Hematopoietic multipotent progenitor cell treated with erythropoietin and hydrocortisone succinate and interleukin-3 and kit ligand, for 17 days (in vitro differentiated cells): ENCODE measurements at regions not wholly inside any gene's neighbourhood (a gene's known extent, or its start where the extent isn't known, plus 50 kb on each side); places are given as distances from the start of the nearest gene placed in this dataset.
"Not testable (repeated sequence)": the region's sequence is repeated elsewhere in the genome, so short reads cannot be mapped to it uniquely, and the experiment has no call there.

Experiments used
- DNase-seq: peaks from one replicate; pipeline ENCODE4 v3.0.0-alpha.2; 2015; ENCODE audit warnings: low spot score

DNA sequence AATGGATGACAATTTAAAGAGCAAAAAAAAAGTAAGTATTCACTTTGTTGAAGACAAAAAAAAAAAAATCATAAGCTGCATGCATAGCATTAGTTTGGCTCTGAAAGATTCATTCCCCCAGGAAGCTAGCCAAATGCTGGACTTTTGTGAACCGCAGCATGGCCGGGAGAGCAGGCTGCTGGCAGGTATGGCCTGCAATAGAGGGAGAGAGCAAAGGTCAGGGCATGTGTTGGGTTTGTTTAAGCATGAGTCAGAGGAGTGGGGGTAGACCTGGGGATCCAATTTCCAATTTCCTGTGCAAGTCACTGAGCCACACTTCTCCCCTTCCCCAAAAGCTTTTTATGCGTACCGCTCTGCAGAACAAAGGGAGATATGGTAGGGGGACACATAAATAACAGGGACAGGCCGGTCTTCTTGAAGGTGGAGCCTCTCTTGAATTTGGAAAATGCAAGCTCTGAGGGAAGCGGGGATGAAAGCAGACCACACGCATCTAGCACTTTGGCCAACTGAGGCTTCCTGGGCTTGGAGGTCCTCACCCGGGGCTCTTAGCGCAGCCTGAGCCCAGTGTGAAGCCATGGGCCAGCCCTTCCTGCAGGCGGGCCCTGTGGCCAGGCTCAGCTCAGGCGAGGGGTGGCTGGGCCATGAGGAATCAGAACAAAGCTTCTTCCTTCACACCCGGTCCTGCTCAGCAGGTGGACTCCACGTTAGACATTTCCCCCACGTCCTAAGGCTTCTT is 171.1 kb downstream of the TOMM20 start:
- no peak for DNase-seq

DNA sequence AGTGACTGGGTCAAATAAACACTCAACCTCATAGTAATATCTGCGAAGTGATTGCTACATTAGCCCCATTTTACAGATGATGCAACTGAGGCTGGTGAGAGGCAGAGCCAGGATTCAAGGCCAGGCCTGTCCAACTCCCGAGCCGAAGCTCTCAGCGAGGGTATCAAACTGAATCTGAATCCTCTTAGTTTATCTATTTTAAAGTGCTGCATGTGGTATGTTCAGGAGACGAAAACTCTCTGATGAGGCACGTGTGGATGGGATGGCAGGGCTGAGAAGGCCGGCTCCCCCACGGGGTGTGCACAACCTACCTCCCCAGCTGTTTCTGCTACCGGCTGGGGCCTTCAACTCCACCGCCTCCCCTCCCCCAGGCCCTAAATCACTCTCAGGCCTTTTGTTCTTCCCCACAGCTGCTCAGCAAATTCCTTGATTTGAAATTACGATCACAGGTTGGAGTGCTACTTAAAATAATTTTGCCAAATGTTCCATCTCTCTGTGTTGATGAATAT is 171.8 kb downstream of the TOMM20 start:
- no peak for DNase-seq

DNA sequence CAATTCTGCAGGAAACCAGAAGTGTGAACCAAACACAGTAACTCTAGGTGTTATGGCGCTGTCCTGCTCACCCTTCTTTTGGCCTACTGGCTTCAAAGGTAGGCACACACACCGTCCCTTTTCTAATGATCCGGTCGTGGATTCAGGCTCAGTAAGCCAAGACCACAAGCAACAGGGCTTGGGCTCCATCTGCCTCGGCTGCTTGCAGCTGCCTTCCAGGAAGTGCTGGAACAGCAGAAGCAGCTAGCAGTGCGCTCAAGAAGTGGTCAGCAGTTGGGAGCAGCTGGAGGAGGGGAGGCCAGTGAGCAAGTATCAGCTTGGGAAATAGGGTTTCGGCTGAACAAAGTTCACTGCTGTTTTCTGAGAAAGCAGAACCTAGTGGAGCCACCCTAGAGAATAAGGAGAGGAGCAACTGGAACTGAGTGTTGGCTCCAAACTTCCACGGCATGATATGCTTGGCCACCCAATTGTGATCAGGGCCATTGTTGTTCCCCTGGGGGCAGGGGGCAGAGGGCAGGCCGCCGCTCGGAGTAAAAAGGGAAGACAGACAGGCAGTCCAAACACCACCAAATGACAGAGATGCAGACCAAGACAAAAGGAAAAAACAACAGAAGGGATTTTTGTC is 173.4 kb downstream of the TOMM20 start:
- DNase-seq = no peak

DNA sequence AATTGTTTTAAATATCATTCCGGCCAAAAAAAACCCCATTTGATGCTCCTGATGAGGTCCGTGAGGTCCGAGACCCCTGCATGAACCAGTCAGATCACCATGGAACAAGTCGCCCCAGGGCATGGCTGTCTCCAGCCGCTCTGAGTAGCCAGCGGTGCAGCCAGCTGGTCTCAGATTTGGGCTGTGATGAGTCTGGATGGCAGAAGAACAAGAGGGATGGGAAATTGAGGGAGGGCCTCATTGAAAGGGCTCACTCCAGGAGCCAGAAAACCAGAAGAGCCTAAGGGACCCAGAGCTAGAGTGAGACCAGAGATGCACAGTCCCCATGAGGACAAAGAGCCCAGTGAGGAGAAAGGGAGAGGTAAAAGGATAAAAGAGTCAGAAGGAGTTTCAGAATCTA is 174.0 kb downstream of the TOMM20 start:
- no peak for DNase-seq

DNA sequence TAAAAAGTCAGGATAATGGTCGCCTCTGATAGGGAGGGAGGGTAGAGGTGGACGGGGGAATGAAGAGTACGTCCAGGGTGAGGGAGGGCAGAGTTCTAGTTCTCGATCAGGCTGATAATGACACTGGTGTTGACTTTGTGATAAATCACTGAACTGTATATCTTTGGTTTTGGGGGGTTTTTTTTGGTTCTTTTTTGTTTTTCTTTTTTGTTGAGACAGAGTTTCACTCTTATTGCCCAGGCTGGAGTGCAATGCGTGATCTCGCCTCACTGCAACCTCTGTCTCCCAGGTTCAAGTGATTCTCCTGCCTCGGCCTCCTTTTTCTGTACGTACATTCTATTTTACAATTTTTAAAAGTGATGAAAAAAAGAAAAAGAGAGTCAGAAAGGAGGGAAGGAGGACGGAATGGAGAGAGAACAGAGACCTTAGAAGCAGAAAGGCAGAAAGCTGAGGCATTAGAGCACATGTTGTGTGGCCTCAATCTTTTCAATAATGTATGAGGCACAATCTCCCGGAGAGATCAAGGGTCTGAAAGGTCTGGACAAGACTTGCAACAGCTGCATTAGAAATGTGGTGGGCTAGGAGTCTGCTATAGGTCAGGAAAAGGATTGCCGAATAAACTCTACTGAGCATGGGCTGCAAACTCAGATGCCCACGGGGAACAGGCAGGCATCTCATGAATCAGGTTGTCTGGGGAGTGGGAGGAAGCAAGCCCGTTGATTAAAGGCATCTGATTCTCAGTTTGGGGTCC is 174.8 kb downstream of the TOMM20 start:
- no peak for DNase-seq

DNA sequence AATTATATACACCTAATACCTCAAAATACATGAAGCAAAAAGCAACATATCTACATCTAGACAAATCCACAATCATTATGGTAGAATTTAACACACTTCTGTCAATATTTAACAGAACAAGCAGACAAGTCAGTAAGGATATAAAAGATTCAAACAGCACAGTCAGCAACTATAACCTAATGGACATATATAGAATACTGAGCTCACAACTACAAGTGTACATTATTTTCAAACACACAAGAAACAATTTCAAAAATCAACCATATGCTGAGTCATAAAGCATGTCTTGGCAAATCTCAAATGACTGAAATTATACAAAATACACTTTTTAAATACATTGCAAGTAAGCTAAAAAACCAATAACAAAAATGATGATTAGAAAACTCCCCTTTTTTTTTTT is 178.0 kb downstream of the TOMM20 start:
- DNase-seq = no peak

DNA sequence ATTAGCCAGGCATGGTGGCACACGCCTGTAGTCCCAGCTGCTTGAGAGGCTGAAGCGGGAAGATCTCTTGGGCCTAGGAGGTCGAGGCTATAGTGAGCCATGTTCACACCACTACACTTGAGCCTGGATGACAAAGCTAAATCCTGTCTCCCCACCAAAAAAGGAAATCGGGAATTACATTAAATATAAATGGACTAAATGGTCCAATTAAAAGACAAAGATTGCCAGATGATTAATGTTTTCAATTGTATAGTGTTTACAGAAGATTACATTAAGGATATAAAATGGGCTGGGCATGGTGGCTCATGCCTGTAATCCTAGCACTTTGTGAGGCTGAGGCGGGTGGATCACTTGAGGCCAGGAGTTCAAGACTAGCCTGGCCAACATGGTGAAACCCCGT is 179.1 kb downstream of the TOMM20 start:
- not testable (repeated sequence) for DNase-seq

DNA sequence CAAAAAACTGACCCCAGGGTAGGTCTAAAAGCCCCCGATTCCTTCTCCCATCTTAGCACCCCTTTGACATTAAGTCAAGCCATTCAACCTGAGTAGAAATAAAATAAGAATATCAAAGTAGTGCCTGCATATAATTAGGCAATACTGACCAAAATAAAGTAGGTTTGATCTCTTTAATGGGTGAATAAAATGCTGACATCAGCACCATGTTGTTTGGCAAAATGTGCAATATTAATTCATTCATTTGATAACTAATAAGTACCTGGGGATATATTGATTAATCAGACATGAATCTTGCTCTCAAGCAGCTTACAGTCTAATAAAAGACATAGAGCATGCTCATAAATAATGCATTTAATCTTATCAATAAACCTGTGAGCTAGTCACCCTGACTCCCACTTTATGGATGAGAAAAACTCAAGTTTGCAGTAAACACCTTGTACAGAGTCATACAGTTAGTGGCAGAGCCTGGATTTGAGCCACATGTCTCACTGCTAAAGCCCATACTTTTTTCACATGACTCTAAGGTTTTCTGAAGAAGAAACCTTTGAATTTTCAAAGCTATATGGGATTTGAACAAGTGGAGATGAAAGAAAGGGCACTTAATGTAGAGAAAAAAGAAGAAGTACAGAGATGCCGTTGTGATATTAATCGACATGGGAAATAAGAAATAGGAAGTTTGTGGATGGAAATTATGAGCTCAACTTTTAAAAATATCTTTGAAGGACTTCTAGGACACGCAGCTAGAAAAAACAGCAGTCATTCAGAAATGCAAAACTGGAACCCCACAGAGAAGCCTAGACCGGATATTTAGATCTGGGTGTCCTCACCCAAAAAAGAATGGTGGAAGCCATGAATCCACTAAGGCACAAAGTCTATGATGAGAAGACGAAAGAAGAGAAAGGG is 183.9 kb downstream of the TOMM20 start:
- no peak for DNase-seq

DNA sequence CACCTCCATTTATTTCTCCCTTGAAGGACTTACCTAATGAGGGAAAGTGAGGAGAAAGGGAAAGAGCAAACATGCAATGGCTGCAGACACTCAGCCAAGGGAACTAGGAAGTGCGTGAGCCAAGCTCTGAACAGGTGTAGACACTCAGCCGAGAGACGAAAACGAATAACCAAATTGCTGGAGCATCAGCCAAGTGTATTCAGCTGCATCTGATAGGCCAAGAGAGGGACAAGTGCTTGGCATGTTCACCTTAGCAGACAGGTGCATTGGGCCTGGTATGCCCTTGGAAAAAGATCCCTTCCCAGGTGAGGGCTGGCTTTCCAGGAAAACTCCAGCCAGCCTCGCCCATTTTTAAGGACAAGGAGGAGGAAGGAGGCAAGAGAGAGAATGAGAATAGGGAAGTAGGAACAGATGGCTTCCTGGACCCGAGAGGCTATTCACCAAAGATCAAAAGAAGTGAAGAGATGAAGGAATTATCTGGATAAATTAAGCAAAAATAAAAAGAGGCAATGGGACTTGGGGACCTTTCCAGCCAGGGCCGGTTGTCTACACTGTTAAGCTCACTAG is 184.7 kb downstream of the TOMM20 start:
- DNase-seq = no peak

DNA sequence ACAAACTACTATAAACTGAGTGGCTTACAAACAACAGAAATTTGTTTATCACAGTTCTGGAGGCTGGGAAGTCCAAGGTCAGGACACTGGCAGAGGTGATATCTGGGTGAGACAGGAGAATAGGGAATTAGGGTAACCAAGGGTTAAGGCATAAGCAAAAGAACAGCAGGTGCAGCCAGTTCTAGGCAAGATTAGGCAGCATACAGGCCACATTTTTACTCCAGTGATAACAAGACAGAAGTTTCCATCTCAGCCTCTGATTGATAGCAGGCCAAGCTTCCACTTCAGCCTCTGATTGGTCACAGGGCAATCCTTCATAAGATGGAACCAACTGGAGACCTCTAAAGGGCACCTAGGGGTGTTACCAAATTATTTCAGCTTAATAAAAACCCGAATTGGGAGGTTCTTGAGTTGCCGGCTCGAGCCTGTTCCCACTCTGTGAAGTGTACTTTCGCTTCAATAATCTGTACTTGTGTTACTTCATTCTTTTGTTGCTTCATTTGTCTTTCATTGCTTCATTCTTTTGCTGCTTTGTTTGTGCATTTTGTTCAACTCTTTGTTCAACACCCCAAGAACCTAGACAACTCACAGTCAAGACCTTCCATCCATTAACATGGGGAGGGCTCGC is 185.6 kb downstream of the TOMM20 start:
- no peak for DNase-seq

DNA sequence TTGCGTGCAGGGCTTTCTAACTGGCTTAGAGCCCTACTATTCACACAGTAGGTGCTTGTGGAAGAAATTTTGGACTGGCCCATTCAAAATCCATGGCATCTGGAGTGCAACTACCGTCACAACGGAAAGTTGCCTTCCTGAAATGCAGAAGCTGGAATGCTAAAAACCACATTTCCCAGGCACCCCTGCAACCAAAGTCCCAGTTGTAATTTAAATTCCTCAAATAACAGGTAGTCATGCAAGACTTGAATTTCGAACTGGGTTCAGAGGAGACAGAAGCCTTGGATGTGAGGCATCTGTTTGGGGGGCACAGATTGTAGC is 186.7 kb downstream of the TOMM20 start:
- no peak for DNase-seq

DNA sequence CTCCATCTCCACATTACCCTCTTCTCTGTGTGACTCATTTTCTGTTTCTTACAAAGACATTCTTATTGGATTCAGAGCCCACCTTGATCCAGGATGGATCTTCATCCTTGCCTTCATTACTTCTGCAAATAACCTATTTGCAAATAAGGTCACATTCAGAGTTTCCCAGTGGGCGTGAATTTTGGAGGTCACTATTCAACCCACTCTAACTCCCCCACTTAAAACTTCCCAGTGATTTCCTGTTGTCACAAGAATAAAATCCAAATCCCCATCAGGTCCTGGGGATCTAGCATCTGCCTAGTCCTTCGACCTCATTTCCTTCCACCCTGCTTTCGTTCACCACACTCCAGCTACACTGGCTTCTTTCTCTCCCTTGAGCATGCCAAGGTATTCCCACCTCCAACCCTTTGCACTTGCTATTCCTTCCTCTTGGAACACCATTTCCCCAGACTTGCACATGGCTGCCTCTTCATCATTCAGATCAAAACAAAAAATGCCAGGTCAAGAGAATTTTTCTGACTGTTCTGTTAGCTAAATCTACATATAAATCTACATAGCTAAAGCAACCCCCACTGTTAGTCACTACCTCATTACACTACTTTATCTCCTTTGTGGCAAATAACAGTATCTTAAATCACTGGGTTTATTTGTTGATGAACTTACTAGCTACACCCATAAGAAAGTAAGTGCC is 187.2 kb downstream of the TOMM20 start:
- no peak for DNase-seq

DNA sequence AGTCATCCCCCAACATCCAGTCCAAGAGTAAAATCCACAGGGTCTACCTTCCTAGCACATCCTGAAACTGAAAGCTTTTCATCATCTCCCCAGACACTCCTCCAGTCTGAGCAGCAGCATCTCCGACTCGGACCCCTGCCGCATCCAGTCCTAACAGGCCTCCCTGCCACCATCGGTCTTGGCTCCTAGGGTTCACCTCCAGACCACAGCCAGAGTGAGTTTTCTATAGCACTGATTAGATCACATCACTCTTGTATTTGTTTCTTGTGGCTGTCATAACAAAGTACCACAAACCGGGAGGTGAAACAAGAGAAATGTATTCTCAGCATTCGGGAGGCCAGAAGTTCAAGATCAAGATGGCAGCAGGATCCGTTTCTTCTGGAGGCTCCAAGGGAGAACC is 187.8 kb downstream of the TOMM20 start:
- DNase-seq = no peak

DNA sequence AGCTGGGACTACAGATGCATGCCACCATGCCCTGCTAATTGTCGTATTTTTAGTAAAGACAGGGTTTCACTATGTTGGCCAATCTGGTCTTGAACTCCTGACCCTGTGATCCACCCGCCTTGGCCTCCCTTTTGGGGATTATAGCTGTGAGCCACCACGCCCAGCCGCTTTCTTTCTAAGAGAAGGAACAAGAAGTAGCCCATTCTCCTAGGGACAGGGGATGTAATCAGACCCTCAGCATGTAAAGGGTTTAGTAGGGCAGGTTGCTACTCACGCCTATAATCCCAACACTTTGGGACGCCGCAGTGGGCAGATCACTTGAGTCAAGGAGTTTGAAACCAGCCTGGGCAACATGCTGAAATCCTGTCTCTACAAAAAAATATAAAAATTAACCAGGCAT is 189.7 kb downstream of the TOMM20 start:
- DNase-seq = no peak

DNA sequence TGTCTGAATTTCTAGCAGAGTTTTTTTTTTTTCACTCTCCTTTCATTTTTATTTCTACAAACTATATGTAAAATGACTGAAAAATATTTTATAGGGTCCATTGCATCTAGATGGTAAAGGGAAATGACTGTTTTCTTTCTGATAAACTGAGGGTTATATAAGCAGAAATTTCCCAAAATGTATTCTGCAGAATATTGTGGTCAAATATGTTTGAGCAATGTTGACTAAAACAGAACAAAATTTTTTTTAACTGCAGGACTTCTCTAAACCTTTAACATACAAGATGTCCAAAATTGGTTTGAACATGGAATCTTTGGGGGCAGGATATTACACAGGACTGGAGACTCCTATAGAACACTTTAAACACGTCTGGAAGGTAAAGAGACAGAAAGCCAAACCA is 190.5 kb downstream of the TOMM20 start:
- DNase-seq = no peak

DNA sequence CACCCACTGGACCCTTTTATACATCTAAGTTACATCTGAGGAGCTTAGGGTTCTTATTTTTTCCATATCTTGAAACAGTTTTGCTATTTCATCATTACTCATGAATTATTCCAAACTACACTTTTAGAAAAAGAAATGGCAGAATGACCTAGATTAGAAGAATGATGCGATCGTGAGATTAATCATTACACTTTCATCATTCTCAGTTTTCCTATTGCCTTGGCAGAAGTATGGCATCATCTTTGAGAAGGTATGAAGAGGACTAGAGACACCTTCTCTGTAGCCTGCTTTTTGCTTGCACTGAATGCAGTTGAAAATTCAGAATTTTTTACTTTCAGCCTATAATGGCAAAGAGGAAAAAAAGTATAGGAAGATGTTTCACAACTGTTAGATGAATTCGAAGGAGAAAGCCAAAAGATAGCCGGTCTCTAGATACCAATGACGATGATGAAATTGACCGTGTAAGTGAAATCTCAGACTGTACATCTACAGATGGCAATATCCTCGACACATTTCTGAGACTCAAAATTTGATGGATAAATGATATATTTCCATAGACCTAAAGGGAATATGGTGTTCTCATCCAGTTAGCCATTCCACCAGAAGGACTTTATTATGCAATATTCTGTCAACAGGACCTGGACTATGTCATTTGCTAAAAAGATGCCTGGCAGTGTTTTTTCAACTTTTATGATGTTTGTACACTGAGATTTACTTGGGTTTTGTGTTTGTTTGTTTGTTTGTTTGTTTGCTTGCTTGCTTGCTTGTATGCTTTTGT is 191.8 kb downstream of the TOMM20 start:
- no peak for DNase-seq

DNA sequence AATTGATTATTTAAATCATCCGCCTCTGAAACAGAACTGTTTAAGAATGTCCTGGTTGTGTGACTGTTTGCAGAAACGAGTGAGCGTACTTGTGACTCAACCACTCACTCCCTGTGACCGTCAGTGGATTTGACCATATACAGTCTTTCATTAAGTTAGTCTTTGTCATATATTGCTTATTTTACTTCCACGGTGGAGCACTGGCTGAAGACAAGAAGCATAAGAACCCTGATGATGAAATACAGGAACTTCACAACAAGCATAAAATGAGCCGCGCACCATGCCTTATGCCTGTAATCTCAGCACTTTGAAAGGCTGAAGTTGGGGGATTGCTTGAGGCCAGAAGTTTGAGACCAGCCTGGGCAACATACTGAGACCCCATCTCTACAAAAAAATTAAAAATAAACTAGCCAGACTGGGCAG is 194.0 kb downstream of the TOMM20 start:
- DNase-seq = no peak

DNA sequence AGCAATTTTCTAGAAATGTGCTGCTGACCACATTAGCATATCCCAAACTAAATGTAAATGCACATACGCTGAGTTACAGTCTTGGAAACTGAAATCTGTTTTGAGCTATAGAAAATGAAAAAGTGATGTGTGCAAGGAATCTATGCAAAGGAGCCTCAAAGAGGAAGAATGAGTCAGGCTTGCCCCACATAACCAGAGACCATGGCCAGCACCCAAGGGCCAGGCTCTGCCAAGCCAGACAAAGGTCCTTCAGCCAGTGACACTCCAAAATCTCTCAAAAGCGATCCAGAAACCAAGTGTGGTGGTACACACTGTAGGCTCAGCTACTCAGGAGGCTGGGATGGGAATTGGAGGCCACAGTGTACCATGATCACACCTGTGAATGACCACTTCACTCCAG is 195.2 kb downstream of the TOMM20 start:
- DNase-seq = no peak

DNA sequence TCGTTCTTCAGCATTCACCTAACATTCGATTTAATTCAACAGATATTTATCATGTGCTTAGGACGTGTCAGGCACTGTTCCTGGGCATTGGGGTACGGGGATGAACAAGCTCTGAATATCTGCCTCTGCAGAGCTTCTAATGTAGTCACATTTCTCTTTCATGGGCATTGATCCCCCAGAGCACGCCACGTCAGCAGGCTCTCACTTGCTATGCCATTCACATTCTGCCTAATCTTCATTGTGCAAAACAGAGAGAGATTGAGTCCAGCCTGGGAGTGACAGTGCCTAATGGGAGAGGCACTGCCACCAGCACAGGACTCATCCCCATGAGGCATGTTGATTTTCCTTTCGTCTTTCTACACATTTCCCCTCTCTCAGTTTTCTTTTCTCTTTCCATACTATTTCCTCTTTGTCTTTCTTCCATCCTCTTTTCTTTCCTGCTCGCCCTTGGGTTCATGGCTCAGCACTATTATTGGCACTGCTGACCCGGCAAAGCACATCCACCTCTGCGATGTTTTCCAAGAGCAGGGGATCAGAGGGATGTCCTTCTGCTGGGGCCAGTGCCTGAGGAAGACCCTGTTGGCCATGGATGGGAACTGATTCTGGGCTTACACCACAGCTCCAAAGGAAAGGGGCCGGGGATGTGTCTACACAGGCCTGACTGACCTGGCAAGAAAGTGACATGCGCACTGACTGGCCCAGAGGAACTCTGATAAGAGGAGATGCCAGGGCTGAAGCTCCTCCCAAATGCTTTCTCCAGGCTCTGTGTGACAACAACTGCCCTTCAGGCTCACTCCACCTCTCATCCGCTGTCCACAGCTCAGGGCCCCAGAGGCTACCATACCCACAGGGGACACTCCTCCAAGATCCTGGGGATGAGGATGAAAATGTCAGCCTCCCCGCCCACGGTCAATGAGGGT is 195.9 kb downstream of the TOMM20 start:
- peak; percentile 31 for DNase-seq
